GM21786 (cell line): ENCODE measurements at regions not wholly inside any gene's neighbourhood (a gene's known extent, or its start where the extent isn't known, plus 50 kb on each side); places are given as distances from the start of the nearest gene placed in this dataset.
"Not testable (repeated sequence)": the region's sequence is repeated elsewhere in the genome, so short reads cannot be mapped to it uniquely, and the experiment has no call there.

Experiments
- ATAC-seq: cut with Tn5 transposase; IDR thresholded peaks from one replicate; pipeline ENCODE4 v1.9.1; 2021; ENCODE audit not compliant: unreplicated experiment

- no peak for ATAC-seq
These were observed 147.4 kb downstream of the ABHD5 start for GRCh38 chr3:43838009-43838758.

- ATAC-seq: no peak
These were observed 148.1 kb downstream of the ABHD5 start for GRCh38 chr3:43838877-43839276.

- no peak for ATAC-seq
These were observed 152.6 kb downstream of the ABHD5 start for GRCh38 chr3:43843386-43843785.

GRCh38 chr3:43844757-43845156, 154.0 kb downstream of the ABHD5 start:
- ATAC-seq: no peak

GRCh38 chr3:43845553-43845952, 154.8 kb downstream of the ABHD5 start:
- ATAC-seq: not testable (repeated sequence)

GRCh38 chr3:43852066-43852465, 161.3 kb downstream of the ABHD5 start:
- no peak for ATAC-seq

- no peak for ATAC-seq
These were observed 163.5 kb downstream of the ABHD5 start for GRCh38 chr3:43854283-43854682.

GRCh38 chr3:43854916-43855315, 164.2 kb downstream of the ABHD5 start:
- no peak for ATAC-seq

GRCh38 chr3:43855674-43856299, 165.0 kb downstream of the ABHD5 start:
- no peak for ATAC-seq

GRCh38 chr3:43856351-43856750, 165.6 kb downstream of the ABHD5 start:
- ATAC-seq: no peak

GRCh38 chr3:43856761-43857160, 166.0 kb downstream of the ABHD5 start:
- ATAC-seq: no peak

- no peak for ATAC-seq
These were observed 166.9 kb downstream of the ABHD5 start for GRCh38 chr3:43857361-43858293.

- no peak for ATAC-seq
These were observed 167.6 kb downstream of the ABHD5 start for GRCh38 chr3:43858294-43858701.

- ATAC-seq: no peak
These were observed 169.0 kb downstream of the ABHD5 start for GRCh38 chr3:43859766-43860165.

- ATAC-seq: no peak
These were observed 170.9 kb downstream of the ABHD5 start for GRCh38 chr3:43861635-43862034.

- ATAC-seq: no peak
These were observed 171.7 kb downstream of the ABHD5 start for GRCh38 chr3:43862470-43862869.

- ATAC-seq: no peak
These were observed 172.5 kb downstream of the ABHD5 start for GRCh38 chr3:43862992-43863805.

- ATAC-seq: no peak
These were observed 173.5 kb downstream of the ABHD5 start for GRCh38 chr3:43863966-43864933.

- no peak for ATAC-seq
These were observed 174.6 kb downstream of the ABHD5 start for GRCh38 chr3:43865351-43865750.
